ENCODE measurements at regions not wholly inside any gene's neighbourhood (a gene's known extent, or its start where the extent isn't known, plus 50 kb on each side); places are given as distances from the start of the nearest gene placed in this dataset.

- Histone ChIP-seq H3K4me1 (no peaks in the 10 kb centered on the region), H3K9me3 (no peaks in the 10 kb centered on the region), H3K27me3 (no peaks in the 10 kb centered on the region), H3K36me3 (no peaks in the 10 kb centered on the region), H3K27ac (no peak overlapping the region), H3K4me3 (no peak overlapping the region)
- no peak for DNase-seq
- intact Hi-C loops (cut with DNase I; ENCODE audit: low total_unique reads) = no loop called here
- TF ChIP-seq CTCF (IDR thresholded peaks at IDR 0.05) = no peak
These were observed 245.2 kb upstream of the PLEKHG7 start for GRCh38 chr12:92457458-92458180.

GRCh38 chr12:92452763-92453162 lies 250.0 kb upstream of the PLEKHG7 start:
- no peaks in the 10 kb centered on the region for H3K4me1 ChIP-seq
- no peaks in the 10 kb centered on the region for H3K9me3 ChIP-seq
- no peak for TF ChIP-seq CTCF (IDR thresholded peaks at IDR 0.05)
- intact Hi-C loops (cut with DNase I; ENCODE audit: low total_unique reads) = no loop called here
- no peaks in the 10 kb centered on the region for H3K27me3 ChIP-seq
- DNase-seq = no peak
- no peak overlapping the region for H3K27ac ChIP-seq
- H3K36me3 ChIP-seq = no peaks in the 10 kb centered on the region
- H3K4me3 ChIP-seq = no peak overlapping the region

GRCh38 chr12:92446083-92446460 lies 256.7 kb upstream of the PLEKHG7 start:
- Histone ChIP-seq H3K27me3 (no peaks in the 10 kb centered on the region), H3K9me3 (no peaks in the 10 kb centered on the region), H3K4me1 (peaks cover 0 to 18% (median 4%) of the 10 kb centered on the region in 4 donors), H3K36me3 (no peaks in the 10 kb centered on the region), H3K27ac (no peak overlapping the region), H3K4me3 (no peak overlapping the region)
- no peak for TF ChIP-seq CTCF (IDR thresholded peaks at IDR 0.05)
- intact Hi-C loops (cut with DNase I; ENCODE audit: low total_unique reads) = no loop called here
- DNase-seq = no peak

- no peaks in the 10 kb centered on the region for H3K27me3 ChIP-seq
- intact Hi-C loops (cut with DNase I; ENCODE audit: low total_unique reads) = no loop called here
- H3K4me1 ChIP-seq = peaks cover 0 to 18% (median 4%) of the 10 kb centered on the region in 4 donors
- no peak overlapping the region for H3K27ac ChIP-seq
- H3K9me3 ChIP-seq = no peaks in the 10 kb centered on the region
- TF ChIP-seq CTCF (IDR thresholded peaks at IDR 0.05) = no peak
- no peak overlapping the region for H3K4me3 ChIP-seq
- peak in 1 of 2 donors; percentile 22 for DNase-seq
- no peaks in the 10 kb centered on the region for H3K36me3 ChIP-seq
These were observed 257.3 kb upstream of the PLEKHG7 start for GRCh38 chr12:92445253-92446082.

GRCh38 chr12:92444763-92445162 lies 258.0 kb upstream of the PLEKHG7 start:
- DNase-seq = peak; percentile 48 to 69
- intact Hi-C loops (cut with DNase I; ENCODE audit: low total_unique reads) = no loop called here
- no peak overlapping the region for H3K27ac ChIP-seq

More at GRCh38 chr12:92444763-92445162, 258.0 kb upstream of the PLEKHG7 start:
- Histone ChIP-seq H3K27me3 (no peaks in the 10 kb centered on the region), H3K4me1 (peaks cover 0 to 21% (median 4%) of the 10 kb centered on the region in 4 donors), H3K4me3 (no peak overlapping the region), H3K36me3 (no peaks in the 10 kb centered on the region), H3K9me3 (no peaks in the 10 kb centered on the region)
- no peak for TF ChIP-seq CTCF (IDR thresholded peaks at IDR 0.05)
